Motor neuron (in vitro differentiated cells): ENCODE measurements at regions not wholly inside any gene's neighbourhood (a gene's known extent, or its start where the extent isn't known, plus 50 kb on each side); places are given as distances from the start of the nearest gene placed in this dataset.
"Not testable (repeated sequence)": the region's sequence is repeated elsewhere in the genome, so short reads cannot be mapped to it uniquely, and the experiment has no call there.

Experiments used
- ATAC-seq, 8 experiments: fragments of 200-7000 bp; cut with Tn5 transposase; replicated peaks in 6 of 8; 2 replicates each; pipeline ENCODE4 v1.8.0; 2021; ENCODE audit warnings: mild to moderate bottlenecking in 8 of 8, moderate library complexity in 8 of 8
- H3K27ac ChIP-seq, 2 donors: fragments of 250-450 bp; sonication (Bioruptor Pico); 2 replicates each; pipeline ENCODE4 v1.9.0; 2021; ENCODE audit warnings: antibody characterized with exemption in 2 of 2, mild to moderate bottlenecking in 2 of 2, moderate library complexity in 1 of 2
- H3K4me1 ChIP-seq, 2 donors: fragments of 250-450 bp; sonication (Bioruptor Pico); replicated peaks in 1 of 2; 2 replicates each; pipeline ENCODE4 v1.6.1; 2021; ENCODE audit warnings: antibody characterized with exemption in 2 of 2, mild to moderate bottlenecking in 2 of 2, moderate library complexity in 1 of 2
- H3K4me3 ChIP-seq, 5 donors: fragments of 250-450 bp; sonication (Bioruptor Pico); 2 replicates each; pipeline ENCODE4 v1.9.0; 2021; ENCODE audit warnings: antibody characterized with exemption in 5 of 5, mild to moderate bottlenecking in 5 of 5, moderate library complexity in 4 of 5
- WGBS, 10 experiments: fragments of 450-650 bp; shearing (Covaris generic); methylation state at CpG; one replicate each; pipeline ENCODE4 v1.0.0; 2022; 5-methylcytosine and 5-hydroxymethylcytosine counted together
- in situ Hi-C, 9 experiments: fragments of 400-800 bp; cut with MboI; loops; one replicate each; pipeline ENCODE4 v1.15.0; 2021; ENCODE audit warnings: low sequenced_read_pairs in 9 of 9, low pct_unique_long_range_greater_than_20kb in 2 of 9; ENCODE audit not compliant: unreplicated experiment in 9 of 9

DNA sequence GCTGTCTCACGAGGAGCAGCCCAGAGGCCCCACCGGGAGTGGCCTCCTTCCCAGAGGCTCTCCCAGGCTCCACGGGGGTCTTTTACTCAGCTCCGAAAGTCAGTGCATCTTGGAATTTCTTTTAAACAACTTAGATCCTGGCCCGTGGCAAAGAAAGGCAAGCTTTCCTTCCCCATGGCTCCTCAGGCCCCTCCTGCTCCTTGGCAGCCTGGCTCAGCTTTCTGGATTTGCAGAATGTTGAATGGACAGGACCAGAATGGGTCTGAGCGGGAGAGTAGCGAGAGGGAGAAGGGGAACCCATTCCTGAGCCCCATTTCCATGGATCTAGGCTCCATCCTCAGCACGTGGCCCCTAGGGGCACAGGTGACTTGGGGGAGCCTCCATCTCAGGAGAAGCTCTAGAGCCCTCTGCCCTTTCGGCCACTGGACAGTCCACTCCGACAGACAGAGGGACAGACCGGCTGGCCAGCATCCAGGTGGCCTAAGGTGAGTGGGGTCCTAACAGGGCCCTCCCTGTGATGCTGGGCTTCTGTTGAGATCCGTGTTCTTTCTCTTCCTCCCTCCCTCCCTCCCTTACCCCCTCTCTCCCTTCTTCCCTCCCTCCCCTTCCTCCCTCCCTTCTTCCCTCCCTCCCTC, 173.9 kb upstream of the PPP1R26 start:
- WGBS, 10 experiments: 17 to 80% (median 64%) methylated on average over 1 to 7 of the region's 12 CpGs; no CpG with 5 or more reads in 4 of the 10 experiments
- ATAC-seq: no peak
- H3K4me1 ChIP-seq: peaks cover 10 to 13% of the 10 kb centered on the region in 2 donors
- no peak overlapping the region for H3K27ac ChIP-seq
- H3K4me3 ChIP-seq: no peak overlapping the region
- in situ Hi-C loops: no loop called here

DNA sequence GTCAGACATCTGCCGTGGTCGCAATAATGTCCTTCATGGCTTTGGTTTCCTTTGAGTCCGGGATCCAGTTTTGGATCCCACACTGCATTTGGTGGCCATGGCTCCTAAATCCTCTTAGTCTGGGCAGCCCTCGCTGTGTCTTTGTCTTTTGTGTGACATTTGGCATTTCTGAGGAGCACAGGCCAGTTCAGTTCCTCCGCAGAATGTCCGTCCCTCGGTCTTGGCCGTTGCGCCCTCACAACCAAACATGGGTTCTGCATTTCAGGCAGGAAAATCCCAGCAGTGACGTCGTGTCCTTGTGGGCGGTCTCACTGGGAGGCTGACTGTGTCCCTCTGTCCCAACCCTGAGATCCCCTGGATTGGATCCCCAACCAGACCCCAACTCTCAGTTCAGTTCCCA, 172.9 kb upstream of the PPP1R26 start:
- no peak for ATAC-seq
- 50 to 93% (median 82%) methylated on average over 1 to 12 of the region's 12 CpGs; no CpG with 5 or more reads in 3 of the 10 experiments for WGBS, 10 experiments
- Histone ChIP-seq H3K4me3 (no peak overlapping the region), H3K27ac (no peak overlapping the region), H3K4me1 (peaks cover 5 to 13% of the 10 kb centered on the region in 2 donors)
- in situ Hi-C loops: no loop called here

DNA sequence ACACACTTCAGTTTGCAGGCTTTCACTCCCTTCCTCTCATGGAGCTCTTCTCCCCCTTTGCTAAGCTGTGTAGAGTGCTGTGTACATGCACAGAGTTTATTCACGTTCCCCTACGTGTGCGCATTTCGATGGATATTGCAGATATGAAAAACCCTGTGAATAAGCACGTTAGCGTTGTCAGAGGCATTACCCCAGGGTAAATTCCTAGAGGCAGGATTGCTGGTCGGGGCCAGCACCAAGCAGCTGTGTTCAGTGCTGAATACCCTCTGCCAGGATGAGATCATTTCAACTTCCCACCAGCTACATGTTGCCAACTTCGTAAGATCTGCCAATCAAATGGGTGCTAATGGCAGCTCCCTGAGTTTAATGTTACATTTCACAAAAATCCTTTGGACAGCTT, 172.3 kb upstream of the PPP1R26 start:
- H3K27ac ChIP-seq: no peak overlapping the region
- ATAC-seq: peak in 5 of 8 experiments; percentile 16 to 81 (median 52)
- WGBS, 10 experiments: 4 to 92% (median 78%) methylated on average over 3 to 8 of the region's 8 CpGs; no CpG with 5 or more reads in 1 of the 10 experiments
- in situ Hi-C loops: no loop called here
- no peak overlapping the region for H3K4me3 ChIP-seq
- peaks cover 5 to 13% of the 10 kb centered on the region in 2 donors for H3K4me1 ChIP-seq

DNA sequence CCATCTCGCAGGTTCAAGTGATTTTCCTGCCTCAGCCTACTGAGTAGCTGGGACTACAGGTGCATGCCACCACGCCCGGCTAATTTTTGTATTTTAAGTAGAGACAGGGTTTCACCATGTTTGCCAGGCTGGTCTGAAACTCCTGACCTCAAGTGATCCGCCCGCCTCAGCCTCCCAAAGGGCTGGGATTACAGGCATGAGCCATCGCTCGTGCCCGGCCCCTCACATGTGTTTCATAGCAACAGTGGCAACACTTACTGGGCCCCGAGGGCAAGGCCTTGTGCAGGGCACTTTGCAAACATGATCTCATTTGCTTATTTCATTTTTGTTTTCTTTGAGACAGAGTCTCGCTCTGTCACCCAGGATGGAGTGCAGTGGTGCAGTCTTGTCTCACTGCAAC, 171.7 kb upstream of the PPP1R26 start:
- WGBS, 10 experiments: 8 to 100% (median 87%) methylated on average over 1 to 8 of the region's 10 CpGs; no CpG with 5 or more reads in 3 of the 10 experiments
- ATAC-seq: peak in 7 of 8 experiments; percentile 20 to 97 (median 72)
- in situ Hi-C loops, H3K4me3 ChIP-seq, H3K27ac ChIP-seq: not testable (repeated sequence)
- peaks cover 5 to 13% of the 10 kb centered on the region in 2 donors for H3K4me1 ChIP-seq

DNA sequence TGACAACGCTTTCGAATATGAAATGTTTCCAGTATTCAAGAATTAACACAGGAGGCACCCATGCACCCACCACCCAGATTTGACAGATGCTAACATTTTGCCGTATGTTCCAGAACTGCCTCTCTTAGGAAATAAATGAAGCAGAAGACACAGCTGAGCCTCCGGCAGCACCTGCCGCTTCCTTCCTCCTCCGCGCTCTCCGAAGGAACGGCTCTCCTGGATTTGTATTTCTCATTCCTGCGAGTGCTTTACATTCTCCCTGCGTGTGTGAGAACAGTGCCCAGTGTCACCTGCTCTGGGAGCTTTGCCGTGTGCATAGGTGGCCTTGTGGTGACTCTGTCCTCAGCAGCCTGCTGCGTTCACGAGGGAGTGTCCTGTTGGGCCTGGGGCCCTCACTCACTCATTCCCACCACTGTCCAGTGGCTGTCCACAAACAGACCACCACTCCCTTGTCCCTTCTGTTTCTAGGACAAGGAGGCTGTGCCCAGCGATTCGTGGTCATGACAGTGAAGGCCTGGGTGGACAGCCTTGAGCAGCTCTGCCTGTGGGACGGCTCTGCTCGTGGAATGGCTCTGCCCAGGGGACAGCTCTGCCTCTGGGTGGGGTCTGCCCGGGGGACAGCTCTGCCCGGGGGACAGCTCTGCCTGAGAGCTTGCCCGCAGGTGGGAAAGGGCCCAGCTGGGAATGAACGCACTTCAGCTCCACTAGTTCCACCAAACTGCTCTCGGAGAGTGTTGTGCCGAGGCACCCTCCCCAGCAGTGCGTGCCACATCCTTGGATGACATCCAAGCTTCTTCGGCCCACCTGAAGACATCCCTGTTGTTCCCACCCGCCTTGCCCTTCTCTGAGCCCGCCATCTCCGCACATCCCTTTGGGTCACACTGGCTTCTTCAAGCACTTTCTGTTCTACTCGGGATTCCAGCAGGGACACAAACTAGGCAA, 170.5 kb upstream of the PPP1R26 start:
- WGBS, 10 experiments: 7 to 100% (median 75%) methylated on average over 2 to 22 of the region's 30 CpGs
- in situ Hi-C loops: no loop called here
- peak in 5 of 8 experiments; percentile 18 to 77 (median 69) for ATAC-seq

DNA sequence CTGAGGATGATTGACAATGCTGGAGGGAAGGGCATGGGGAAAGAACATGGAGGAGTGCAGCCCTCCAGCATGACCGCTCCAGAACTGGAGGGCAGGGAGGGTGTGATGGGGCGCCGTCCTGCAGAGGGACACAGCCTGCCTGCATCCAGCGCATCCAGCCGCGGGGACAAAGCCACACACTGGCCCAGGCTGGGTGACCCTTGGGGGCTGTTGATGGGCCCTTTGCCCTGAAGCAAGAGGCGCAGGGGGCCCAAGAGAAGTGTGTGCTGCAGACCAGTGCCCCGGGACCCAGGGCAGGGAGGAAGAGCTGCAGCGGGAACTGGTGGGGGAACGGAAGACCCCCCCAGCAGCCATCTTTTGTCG, 169.8 kb upstream of the PPP1R26 start:
- 0 to 100% (median 90%) methylated on average over 1 to 2 of the region's 11 CpGs; no CpG with 5 or more reads in 7 of the 10 experiments for WGBS, 10 experiments
- Histone ChIP-seq H3K4me3 (no peak overlapping the region), H3K4me1 (peaks cover 5 to 13% of the 10 kb centered on the region in 2 donors), H3K27ac (no peak overlapping the region)
- ATAC-seq: no peak
- in situ Hi-C loops: no loop called here

More for the DNA sequence above, 170.5 kb upstream of the PPP1R26 start:
- H3K27ac ChIP-seq: peak overlapping the region in 1 of 2 donors; percentile 32
- peaks cover 5 to 13% of the 10 kb centered on the region in 2 donors for H3K4me1 ChIP-seq
- no peak overlapping the region for H3K4me3 ChIP-seq

DNA sequence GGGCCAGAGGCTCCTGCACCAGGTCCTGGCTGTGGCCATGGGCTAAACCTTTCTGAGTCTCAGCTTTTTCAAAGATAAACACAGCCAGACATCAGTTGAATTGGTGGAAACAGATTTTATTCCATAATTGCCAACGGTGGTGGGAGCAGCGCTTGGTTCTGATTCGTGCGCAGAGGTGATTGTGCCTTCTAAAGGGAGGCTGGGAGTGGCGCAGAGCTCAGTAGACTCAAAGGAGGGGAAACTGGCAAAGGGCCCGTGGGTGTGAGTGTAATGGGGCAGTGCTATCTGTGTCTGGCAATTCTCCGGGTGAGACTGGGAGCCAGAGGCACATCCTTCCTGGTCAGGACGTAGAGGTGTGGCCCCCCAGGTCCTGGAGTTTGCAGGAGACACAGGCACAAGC, 169.4 kb upstream of the PPP1R26 start:
- ATAC-seq: no peak
- Histone ChIP-seq H3K4me1 (peaks cover 5 to 13% of the 10 kb centered on the region in 2 donors), H3K27ac (no peak overlapping the region), H3K4me3 (no peak overlapping the region)
- WGBS, 10 experiments: 90 to 100% (median 100%) methylated on average over 1 to 5 of the region's 8 CpGs; no CpG with 5 or more reads in 6 of the 10 experiments
- in situ Hi-C loops: no loop called here

DNA sequence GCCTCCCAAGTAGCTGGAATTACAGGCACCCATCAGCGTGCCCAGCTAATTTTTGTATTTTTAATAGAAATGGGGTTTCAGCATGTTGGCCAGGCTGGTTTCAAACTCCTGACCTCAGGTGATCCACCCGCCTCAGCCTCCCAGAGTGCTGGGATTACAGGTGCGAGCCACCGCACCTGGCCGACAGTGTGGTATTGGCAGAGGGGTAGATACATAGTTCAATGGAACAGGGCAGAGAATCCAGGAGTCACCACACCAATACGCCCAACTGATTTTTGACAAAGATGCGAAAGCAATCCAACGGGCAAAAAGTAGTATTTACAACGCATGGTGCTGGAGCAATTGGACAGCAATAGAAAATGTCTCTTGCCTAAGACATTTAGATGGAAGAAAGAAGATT, 164.0 kb upstream of the PPP1R26 start:
- 55 to 100% (median 90%) methylated on average over 2 to 8 of the region's 9 CpGs; no CpG with 5 or more reads in 1 of the 10 experiments for WGBS, 10 experiments
- Histone ChIP-seq H3K27ac (no peak overlapping the region), H3K4me3 (no peak overlapping the region), H3K4me1 (peaks cover 15 to 17% of the 10 kb centered on the region in 2 donors)
- ATAC-seq: no peak
- in situ Hi-C loops: no loop called here

DNA sequence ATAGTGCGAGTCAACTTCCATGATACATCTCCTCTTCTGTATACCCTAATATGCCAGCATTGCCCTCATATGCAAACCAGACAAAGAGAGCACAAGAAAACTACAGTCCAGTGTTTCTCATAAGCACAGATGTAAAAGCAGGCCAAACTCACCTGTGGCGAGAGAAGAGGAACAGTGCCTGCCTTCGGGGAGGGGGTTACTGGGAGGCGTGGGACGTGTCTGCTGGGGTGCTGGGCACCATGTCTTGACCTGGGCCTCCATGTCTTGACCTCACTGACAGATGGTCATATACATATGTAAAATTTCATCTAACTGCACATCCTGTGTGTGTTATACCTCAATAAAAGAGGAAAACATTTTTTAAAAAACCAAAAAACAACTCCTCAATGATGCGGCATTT, 159.3 kb upstream of the PPP1R26 start:
- Histone ChIP-seq H3K4me1 (peaks cover 20 to 23% of the 10 kb centered on the region in 2 donors), H3K27ac (peak overlapping the region; percentile 17 to 48), H3K4me3 (no peak overlapping the region)
- in situ Hi-C loops: no loop called here
- no peak for ATAC-seq
- WGBS, 10 experiments: 13 to 100% (median 86%) methylated on average over 1 to 4 of the region's 6 CpGs; no CpG with 5 or more reads in 1 of the 10 experiments

DNA sequence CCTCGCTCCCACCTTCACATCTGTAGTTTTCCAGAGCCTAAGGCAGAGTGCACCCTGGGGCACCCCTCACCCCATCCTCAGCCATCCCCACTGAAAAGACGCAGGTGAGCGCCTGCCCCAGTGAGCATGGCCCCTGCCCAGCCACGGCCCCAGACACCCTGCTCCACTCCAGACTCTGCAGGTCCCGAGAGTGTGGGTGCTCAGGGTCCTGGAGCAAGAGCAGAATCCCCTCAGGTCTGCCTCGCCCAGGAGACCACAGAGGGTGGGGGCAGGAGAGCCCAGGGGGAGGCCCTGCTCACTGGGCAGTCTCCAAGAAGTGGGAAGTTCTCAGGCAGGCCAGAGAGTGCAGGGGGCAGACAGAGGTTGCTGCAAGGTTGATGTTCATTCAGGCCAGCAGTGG, 158.6 kb upstream of the PPP1R26 start:
- WGBS, 10 experiments: 13 to 100% (median 33%) methylated on average over 1 to 3 of the region's 6 CpGs; no CpG with 5 or more reads in 7 of the 10 experiments
- H3K4me3 ChIP-seq: no peak overlapping the region
- no peak for ATAC-seq
- in situ Hi-C loops: no loop called here
- H3K4me1 ChIP-seq: peaks cover 20 to 23% of the 10 kb centered on the region in 2 donors
- H3K27ac ChIP-seq: no peak overlapping the region

DNA sequence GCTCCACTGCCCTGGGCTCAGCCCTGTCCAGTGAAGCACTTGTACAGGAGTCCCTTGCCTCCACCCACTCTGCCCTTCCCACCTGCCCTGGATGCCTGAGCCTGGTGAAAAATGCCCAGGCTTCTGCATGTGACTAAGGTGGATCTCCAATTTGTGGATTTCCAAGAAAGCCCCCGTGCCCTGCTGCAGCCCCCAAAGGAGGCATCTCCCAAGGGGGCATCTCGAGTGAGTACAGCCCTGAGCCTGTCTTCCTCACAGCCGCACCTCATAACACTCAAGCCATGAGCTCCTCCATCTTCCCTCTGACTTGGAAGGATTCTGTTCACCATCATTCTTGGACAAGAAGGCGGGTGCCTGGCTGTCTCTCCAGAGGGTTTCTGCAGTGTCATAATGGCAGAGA, 158.0 kb upstream of the PPP1R26 start:
- 0 to 100% (median 74%) methylated on average over 1 to 3 of the region's 4 CpGs; no CpG with 5 or more reads in 5 of the 10 experiments for WGBS, 10 experiments
- Histone ChIP-seq H3K27ac (no peak overlapping the region), H3K4me1 (peaks cover 20 to 23% of the 10 kb centered on the region in 2 donors), H3K4me3 (no peak overlapping the region)
- no peak for ATAC-seq
- in situ Hi-C loops: no loop called here

DNA sequence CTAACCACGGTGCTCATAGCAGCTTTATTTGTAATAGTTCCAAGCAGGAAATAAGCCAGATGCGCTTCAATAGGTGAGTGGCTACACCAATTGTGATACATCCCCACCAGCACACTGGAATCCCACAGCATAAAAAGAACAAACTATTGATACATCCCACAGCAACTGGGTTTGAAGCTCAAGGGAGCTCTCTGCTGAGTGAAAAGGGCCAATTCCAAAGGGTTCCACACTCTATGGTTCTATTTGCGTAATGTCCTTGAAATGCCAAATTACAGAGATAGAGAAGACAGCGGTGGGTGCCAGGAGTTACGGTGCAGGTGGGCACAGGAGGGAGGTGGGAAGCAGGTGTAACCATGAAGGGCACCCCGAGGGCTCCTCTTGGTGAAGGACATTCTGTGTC, 155.3 kb upstream of the PPP1R26 start:
- Histone ChIP-seq H3K4me3 (no peak overlapping the region), H3K4me1 (peaks cover 21 to 27% of the 10 kb centered on the region in 2 donors), H3K27ac (no peak overlapping the region)
- ATAC-seq: no peak
- in situ Hi-C loops: no loop called here
- 70 to 94% (median 78%) methylated on average over 2 to 5 of the region's 6 CpGs; no CpG with 5 or more reads in 6 of the 10 experiments for WGBS, 10 experiments

DNA sequence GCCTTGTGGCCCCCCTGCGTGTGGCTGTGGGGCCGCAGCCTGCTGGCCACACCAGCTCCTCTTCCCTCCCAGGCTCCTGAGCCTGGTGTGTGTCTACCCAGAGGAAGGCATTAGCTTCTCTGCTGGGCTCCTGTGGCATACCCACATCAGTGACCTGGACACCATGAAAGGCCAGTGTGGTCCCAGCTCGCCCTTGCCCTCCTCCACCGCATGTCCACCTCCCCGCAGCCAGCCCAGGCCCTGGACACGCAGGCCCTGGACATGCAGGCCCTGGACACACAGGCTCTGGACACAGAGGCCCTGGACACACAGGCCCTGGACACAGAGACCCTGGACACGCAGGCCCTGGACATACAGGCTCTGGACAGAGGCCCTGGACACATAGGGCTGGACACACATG, 153.4 kb upstream of the PPP1R26 start:
- in situ Hi-C loops: no loop called here

More for the DNA sequence above, 153.4 kb upstream of the PPP1R26 start:
- Histone ChIP-seq H3K4me3 (no peak overlapping the region), H3K4me1 (peaks cover 18 to 27% of the 10 kb centered on the region in 2 donors), H3K27ac (no peak overlapping the region)
- ATAC-seq: no peak
- 80 to 93% methylated on average over 1 to 4 of the region's 7 CpGs; no CpG with 5 or more reads in 8 of the 10 experiments for WGBS, 10 experiments
